Epithelial cell of proximal tubule (primary cell): ENCODE measurements at regions not wholly inside any gene's neighbourhood (a gene's known extent, or its start where the extent isn't known, plus 50 kb on each side); places are given as distances from the start of the nearest gene placed in this dataset.

Experiments
- DNase-seq: peaks from one replicate; pipeline ENCODE4 v3.0.0-alpha.2; 2011; ENCODE audit warnings: low read depth
- H3K4me3 ChIP-seq: 2 replicates; pipeline ENCODE4 v1.5.1; 2011; ENCODE audit warnings: low read depth, mild to moderate bottlenecking, low read length
- TF ChIP-seq, protein P1 (sequence below): conservative IDR thresholded peaks from 2 replicates; pipeline ENCODE4 v1.5.1; 2012; ENCODE audit warnings: low read depth, mild to moderate bottlenecking, low read length

DNA sequence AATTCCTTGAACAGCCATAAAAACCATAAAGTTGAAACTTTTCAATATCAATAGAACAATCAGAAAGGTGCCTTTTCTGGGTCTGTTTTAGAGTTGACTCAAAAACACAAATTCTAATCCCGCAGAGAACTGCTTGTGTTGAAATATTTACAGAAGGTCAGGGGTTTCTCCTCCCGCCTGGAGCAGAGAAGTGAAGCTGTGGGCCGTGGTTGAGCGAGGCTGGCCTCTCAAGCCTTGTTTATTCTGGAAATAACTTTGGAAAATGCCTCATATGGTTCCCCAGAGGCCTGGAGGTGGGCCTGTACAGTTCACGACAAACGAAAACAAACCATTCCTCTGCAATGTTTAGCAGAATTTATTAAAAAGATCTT is 90.8 kb upstream of the ERRFI1 start:
- DNase-seq, result no peak
- H3K4me3 ChIP-seq, result no peak overlapping the region
- TF ChIP-seq, protein P1, sequence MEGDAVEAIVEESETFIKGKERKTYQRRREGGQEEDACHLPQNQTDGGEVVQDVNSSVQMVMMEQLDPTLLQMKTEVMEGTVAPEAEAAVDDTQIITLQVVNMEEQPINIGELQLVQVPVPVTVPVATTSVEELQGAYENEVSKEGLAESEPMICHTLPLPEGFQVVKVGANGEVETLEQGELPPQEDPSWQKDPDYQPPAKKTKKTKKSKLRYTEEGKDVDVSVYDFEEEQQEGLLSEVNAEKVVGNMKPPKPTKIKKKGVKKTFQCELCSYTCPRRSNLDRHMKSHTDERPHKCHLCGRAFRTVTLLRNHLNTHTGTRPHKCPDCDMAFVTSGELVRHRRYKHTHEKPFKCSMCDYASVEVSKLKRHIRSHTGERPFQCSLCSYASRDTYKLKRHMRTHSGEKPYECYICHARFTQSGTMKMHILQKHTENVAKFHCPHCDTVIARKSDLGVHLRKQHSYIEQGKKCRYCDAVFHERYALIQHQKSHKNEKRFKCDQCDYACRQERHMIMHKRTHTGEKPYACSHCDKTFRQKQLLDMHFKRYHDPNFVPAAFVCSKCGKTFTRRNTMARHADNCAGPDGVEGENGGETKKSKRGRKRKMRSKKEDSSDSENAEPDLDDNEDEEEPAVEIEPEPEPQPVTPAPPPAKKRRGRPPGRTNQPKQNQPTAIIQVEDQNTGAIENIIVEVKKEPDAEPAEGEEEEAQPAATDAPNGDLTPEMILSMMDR, result no peak

GRCh38 chr1:8115769-8116167 is 89.7 kb upstream of the ERRFI1 start:
- H3K4me3 ChIP-seq, result no peak overlapping the region
- no peak for DNase-seq

GRCh38 chr1:8115031-8115768 is 89.1 kb upstream of the ERRFI1 start:
- TF ChIP-seq, protein P1, result no peak
- DNase-seq, result no peak
- H3K4me3 ChIP-seq, result no peak overlapping the region

More at GRCh38 chr1:8115769-8116167, 89.7 kb upstream of the ERRFI1 start:
- TF ChIP-seq, protein P1, result no peak

DNA sequence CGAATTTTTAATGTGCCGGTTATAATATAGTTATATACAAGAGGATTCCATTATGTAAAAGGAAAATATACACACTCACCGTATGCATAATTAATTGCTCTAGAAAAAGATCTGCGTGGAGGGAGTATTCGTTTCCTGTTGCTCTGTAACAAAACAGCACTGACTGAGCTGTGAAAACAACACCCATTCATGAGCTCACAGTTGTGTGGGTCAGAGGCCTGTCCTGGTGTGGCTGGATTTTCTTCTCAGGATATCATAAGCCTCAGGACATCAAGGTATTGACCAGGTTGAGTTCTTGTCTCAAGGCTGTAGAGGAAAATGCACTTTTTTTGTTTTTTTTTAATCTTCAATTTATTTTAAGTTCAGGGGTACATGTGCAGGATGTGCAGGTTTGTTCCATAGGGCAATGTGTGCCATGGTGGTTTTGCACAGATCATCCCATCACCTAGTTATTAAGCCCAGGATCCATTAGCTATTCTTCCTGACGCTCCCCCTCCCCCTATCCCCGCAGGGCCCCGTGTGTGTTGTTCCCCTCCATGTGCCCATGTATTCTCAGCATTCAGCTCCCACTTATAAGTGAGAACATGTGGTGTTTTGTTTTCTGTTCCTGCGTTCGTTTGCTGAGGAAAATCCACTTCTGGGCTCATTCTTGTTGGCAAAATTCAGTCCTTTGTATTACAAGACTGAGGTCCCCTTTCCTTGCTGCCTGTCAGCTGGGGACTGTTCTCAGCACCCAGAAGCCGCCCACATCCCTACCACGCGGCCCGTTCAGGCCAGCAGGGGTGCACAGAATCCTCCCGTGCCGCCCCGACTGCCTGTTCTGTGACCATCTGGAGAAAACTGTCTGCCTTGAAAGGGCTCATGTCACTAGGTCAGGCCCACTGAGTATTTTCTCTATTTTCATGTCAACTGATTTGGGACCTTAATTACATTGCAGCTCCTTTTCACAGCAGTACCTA is 87.4 kb upstream of the ERRFI1 start:
- H3K4me3 ChIP-seq, result no peak overlapping the region
- no peak for DNase-seq
- TF ChIP-seq, protein P1, result no peak

GRCh38 chr1:8112611-8113261 is 86.6 kb upstream of the ERRFI1 start:
- TF ChIP-seq, protein P1, result no peak
- DNase-seq, result no peak
- no peak overlapping the region for H3K4me3 ChIP-seq

GRCh38 chr1:8111560-8111959 is 85.5 kb upstream of the ERRFI1 start:
- DNase-seq, result no peak
- TF ChIP-seq, protein P1, result no peak
- no peak overlapping the region for H3K4me3 ChIP-seq
